IPS-NIHi7 (cell line): ENCODE measurements at regions not wholly inside any gene's neighbourhood (a gene's known extent, or its start where the extent isn't known, plus 50 kb on each side); places are given as distances from the start of the nearest gene placed in this dataset.
"Not testable (repeated sequence)": the region's sequence is repeated elsewhere in the genome, so short reads cannot be mapped to it uniquely, and the experiment has no call there.

ENCODE experiments used
- DNase-seq: peaks from one replicate; pipeline ENCODE4 v3.0.0; 2012; ENCODE audit warnings: mixed read lengths; ENCODE audit errors: extremely low spot score

DNA sequence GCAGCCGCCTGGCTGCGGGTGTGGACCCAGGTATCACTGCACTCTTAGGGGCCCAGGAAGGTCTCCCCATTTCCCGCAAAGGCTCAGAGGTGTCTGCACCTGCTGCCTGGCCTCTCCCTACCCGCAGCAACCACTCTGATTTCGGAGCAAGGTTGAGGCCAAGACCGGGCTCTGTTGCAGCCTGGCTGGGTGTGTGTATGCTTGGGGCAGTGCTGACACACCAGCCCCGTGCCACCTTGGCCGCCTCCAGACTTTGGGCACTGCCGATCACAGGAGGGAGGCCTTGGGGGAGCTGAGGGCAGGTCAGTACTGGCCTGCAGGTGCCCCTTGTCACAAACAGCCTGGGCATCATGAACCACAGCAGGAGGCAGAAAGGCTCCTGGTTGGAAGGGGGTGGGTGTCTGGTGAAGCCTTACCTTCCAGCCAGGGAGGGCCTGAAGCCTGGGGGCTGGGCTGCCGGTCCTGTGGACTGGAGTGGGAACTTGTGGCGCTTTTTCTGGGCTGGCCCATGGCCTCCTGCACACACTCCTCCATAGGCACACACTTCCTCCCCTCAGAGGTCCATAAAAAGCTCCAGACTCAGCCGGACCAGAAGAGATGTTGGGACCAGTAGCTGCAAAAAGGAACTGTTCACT lies 519.5 kb downstream of the RWDD3 start:
- DNase-seq, result no peak

DNA sequence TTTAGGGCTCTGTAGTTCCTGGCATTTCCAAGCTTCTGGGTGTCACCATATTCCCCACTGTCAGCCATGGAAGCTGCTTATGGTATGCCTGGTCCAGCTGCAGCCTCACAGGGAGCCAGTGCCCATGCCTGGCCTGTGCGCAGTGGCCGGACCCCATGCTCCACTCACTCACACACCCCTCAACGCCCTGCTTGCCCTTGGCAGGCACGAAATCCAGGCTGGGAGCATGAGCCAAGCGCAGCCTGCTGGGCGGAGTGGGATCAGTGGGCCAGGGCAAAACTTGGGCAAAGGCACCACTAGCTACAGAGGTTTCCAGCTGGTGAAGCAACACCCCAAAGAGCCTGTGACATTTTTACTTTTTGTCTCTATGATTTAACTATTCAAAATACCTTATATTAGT lies 520.4 kb downstream of the RWDD3 start:
- no peak for DNase-seq

DNA sequence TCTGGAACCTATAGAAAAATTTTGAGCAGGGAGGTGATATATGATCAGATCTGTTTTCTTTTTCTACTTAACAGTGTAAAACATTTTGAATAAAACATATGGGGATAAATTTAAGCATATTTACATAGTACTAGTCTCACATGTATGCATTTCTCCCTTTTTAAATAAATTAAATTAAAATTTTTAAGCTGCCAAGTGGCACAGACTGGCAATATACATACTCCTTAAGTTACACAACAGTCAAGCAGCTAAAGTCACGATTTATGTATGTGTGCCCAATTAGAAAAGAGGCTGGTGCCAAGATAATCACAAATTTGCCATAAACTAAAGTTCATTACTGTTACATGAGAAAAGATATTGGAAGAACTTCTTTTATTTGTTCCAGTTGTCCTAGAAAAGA lies 532.0 kb downstream of the RWDD3 start:
- DNase-seq, result no peak

DNA sequence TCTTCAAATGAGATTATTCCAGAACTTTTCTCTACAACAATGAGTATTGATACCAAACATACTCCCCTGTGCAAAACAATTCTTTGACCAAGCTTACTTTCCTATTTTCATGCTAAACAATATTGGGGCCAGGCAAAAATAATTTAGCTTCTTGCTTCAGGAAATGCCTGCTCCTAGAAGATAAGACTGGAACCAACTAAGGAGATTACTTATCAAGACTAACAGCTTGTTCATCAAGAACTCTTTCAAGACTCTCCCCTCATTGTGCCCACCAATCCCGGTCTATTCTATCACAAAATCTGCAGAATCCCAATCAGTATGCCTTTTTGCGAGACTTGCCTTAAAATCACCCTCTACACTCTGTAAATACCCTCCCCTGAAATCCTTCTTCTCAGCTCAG lies 536.6 kb downstream of the RWDD3 start:
- no peak for DNase-seq

DNA sequence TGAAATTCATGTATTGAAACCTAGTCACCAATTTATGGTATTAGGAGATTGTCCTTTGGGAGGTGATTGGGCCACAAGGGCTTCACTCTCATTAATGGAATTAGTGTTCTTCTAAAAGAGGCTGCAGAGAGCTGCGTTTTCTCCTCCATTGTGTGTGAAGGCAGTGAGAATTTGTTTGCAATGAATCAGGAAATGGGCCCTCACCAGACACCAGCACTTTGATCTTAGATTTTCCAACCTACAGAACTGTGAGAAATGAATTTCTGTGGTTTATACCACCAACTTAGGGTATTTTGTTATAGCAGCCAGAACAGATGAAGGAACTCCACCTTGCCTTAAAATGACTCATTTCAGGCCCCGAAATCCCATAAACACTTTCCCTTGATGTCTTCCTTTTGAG lies 544.2 kb downstream of the RWDD3 start:
- no peak for DNase-seq

DNA sequence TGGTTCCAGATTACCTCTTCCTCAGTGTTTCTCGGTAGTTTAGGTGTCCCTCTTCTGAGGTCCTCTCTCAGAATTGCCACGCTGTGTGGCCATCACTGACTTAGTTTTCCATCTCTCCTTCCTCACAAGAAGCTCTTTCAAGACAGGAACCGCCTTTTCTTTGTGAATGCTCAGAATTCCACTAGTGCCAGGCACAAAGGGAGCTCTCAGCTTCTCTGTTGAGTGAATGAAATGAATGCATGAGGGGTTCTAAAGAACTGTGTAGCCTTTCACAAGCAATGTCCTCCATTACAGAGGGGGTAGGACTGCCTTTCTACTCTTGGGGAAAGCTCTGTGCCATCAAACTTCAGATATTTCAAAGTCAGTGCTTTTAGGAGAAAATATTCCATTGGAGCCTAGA lies 546.8 kb downstream of the RWDD3 start:
- DNase-seq, result no peak

DNA sequence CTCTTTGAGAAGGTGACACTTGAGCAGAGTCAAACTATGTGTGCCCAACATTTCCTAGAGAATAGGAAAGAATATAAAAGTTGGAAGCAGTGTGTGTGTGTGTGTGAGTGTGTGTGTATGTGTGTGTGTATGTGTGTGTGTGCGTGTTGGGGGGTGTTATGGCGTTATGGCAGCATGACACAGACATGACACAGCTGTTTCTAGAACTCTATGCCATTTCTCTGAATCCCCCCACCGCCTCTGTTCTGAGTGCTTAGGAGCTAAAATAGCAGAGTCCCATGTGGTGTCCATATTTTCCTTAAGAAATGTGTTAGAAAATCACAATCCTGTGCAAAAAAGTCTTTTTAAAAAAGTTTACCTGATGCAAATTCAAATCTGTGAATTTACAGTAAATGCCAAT lies 556.1 kb downstream of the RWDD3 start:
- DNase-seq, result no peak

DNA sequence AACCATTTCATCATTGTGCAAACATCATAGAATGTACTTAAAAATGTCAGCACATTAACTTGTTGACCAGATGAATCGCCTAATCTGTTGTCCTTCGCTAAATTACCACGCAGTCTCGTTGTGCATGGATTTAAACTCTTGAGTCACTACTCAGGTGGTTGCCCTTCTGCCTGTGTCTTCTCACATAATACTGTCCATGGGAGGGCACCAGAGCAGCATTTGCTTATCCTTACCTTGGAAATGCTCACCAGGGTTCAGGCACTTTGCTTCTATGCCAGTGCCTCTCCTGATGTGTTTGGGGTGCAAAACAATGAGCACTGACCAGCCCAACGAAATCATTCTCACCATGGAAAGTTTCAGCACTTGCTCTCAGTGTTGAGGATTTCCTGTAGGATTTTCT lies 559.9 kb downstream of the RWDD3 start:
- DNase-seq, result peak; percentile 57

DNA sequence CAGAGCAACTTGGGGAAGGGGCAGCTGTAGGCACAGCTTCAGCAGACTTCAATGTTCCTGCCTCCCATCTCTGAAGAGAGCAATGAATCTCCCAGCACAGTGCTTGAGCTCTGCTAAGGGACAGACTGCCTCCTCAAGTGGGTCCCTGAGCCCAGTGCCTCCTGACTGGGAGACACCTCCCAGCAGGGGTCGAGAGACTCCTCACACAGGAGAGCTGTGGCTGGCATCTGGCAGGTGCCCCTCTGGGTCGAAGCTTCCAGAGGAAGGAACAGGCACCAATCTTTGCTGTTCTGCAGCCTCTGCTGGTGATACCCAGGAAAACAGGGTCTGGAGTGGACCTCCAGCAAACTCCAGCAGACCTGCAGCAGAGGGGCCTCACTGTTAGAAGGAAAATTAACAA lies 563.8 kb downstream of the RWDD3 start:
- not testable (repeated sequence) for DNase-seq

DNA sequence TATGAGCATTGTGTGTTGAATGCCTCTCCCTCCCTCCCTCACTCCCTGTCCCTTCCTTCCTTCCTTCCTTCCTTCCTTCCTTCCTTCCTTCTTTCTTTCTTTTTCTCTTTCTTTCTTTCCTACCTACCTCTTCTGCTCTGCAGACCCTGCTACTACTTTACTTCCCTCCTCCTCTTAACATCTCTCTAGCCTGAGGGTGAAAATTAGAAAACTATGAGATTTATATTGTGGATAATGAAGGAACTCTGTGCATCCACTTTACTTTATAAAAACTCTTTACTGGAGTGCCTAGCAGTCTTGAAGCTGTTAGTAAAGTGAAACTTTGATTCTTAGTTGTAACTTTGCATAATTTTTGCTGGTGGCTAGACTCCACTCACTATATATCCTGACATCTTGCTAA lies 572.2 kb downstream of the RWDD3 start:
- no peak for DNase-seq

DNA sequence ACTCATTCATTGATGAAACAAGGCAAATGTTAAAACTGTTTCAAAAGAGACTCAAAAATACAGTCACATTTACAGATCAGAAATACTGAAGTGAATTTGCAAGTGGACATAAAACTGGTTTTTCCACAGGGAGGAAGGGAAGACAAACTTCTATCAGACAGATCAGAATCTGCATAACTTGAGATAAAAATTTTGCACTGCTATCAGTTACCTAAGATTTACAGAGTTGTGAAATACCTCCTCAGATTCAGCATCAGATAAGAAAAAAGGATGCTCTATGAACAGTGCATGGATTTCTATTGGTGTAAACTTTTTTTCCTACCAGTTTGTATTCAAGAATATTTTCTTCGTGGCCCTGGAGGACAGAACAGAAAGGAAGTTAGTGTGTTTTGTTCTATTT lies 575.4 kb downstream of the RWDD3 start:
- no peak for DNase-seq

DNA sequence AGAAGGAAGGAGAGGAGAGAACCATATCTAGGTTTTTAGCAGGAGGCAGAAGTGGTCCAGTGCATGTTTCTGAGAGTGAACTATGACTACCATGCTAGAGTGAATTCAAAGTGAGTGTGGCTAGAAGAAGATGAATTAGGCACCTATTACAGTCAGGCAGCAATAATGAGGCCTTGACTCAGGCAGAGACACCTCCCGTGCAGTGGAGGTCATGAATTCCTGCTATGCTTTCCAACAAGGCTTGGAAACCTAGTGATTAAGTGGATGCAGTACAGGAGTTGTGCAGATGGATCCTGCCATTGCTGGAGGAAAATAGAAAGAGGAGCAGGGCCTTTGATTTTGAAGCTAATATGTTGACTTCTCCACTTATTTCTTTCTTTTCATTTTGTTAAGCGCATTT lies 581.5 kb downstream of the RWDD3 start:
- DNase-seq, result no peak

DNA sequence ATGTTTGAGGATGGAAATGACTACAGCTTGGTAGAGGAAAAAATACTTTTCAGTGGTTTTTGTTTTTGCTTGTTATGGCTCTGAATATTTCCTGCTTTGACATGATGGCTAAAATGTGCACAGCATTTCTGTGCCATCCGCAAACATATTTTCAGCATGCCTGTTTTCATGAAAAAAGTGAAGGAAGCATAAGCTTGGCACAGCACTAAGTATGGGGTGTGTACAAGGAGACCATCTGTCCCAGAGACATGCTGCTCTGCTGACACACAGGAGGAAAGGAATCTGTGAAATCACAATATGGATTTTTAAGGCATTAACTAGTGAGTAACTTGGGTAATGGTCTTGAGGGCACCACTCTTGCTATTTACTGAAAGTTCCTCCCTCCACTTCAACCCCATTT lies 595.5 kb downstream of the RWDD3 start:
- DNase-seq, result no peak

DNA sequence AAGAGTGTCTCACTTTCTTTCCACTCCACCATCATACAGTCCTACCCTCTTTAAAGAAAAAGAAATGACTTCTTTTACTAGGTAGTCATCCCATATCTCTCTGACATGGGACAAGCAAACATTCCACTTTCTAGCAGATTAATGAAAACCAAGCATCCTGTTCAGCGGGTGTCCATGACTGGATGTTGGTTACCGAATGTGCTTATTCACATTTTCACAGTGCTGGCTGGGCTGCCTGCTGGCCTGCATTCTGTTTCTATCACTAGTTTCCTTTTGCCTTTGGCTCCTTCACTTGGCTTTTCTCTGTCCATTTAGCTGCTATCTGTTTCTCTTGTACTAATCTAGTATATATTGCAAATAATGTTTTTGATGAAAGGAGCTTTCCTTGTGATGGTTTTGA lies 598.4 kb downstream of the RWDD3 start:
- no peak for DNase-seq

DNA sequence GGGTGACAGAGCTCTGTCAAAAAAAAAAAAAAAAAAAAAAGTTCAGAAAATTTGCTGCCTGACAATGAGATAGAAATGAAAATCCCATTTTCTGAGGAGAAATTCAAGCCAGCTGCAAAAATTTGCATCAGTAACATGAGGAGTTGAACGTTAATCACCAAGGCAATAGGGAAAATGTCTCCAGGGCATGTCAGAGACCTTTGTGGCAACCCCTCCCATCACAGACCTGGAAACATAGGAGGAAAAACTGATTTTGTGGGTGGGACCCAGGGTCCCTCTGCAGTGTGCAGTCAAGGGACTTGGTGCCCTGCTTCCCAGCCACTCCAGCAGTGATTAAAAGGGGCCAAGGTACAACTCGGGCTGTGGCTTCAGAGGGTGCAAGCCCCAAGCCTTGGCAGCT lies 615.4 kb downstream of the RWDD3 start:
- no peak for DNase-seq

DNA sequence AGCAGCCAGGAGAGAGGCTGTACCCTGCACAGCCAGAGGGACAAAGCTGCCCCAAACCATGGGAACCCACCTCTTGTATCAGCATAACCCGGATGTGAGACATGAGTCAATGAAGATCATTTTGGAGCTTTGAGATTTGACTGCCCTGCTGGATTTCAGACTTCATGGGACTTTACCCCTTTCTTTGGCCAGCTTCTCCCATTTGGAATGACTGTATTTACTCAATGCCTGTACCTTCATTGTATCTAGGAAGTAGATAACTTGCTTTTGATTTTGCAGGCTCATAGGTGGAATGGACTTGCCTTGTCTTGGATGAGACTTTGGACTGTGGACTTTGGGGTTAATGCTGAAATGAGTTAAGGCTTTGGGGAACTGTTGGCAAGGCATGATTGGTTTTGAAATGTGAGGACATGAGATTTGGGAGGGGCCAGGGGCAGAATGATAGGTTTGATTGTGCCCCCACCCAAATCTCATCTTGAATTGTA lies 616.2 kb downstream of the RWDD3 start:
- DNase-seq, result no peak

DNA sequence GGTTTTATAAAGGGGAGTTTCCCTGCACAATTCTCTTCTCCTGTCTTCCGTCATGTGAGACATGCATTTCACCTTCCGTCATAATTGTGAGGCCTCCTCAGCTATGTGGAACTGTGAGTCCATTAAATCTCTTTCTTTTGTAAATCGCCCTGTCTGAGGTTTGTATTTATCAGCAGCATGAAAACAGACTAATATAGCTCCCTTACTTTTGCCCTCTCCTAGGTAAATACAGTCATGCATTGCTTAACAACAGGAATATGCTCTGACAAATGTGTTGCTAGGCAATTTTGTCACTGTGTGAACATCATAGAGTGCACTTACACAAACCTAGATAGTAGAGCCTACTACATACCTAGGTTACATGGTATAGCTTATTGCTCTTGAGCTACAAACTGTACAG lies 616.8 kb downstream of the RWDD3 start:
- no peak for DNase-seq

DNA sequence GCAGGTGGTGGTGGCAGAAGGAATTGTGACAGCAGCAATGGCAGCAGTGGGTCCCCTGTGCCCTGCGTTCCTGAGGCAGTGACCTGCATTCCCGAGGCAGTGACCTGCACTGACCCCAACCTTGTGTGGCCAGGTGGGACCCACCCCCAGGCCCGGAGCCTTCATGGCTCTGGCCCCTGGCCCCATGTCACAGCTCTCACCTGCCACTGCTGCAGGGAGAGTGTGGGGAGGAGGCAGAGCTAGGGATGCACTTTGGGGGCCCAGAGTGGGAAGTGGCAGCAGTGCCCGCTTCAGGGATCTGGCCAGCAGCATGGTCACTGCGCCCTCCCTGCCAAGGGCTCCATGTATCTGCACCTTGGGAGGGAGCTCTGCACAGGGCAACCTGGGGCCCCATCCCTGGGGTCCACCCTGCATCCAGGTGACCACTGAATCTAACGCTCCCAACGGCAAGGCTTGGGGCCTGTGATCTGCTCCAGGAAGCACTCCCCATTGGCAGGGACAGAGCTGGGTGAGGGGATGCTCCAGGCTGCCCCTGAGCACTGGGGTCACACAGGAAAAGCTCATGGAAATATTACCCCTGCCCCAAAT lies 618.6 kb downstream of the RWDD3 start:
- no peak for DNase-seq

DNA sequence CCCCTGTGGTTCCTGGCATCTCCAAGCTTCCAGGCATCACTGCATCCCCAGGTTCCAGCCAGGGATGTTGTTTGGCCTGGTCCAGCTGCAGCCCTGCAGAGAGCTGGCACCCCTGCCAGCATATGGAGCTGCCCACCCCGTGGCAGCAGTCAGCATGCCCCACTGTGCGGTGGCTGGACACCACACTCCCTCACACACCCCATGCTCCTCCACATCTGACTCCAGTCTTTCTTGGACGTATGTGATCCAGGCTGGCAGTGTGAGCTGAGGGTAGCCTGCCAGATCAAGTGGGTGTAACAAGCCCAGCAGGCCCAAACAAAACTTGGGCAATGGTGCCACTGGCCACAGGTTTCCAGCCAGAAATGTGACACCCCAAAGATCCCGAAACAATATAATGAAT lies 620.4 kb downstream of the RWDD3 start:
- DNase-seq, result no peak

DNA sequence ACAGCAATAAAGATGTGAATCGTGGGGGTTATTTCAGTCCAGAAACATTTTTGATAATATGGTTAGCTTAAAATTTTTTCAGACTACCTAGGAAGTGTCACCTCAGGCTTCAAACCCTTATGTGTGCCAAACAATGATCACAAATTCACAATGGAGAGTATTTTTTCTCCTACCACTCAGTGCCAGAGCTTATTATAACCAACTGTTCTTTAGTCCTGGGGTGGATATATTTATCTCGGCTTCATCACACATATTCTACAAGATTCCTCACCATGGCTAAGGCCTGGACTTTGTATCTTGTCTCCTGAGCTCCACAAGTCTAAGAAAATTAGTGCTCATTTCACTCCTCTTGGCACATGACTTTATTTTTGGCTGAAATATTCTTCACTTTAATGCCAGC lies 629.1 kb downstream of the RWDD3 start:
- no peak for DNase-seq

DNA sequence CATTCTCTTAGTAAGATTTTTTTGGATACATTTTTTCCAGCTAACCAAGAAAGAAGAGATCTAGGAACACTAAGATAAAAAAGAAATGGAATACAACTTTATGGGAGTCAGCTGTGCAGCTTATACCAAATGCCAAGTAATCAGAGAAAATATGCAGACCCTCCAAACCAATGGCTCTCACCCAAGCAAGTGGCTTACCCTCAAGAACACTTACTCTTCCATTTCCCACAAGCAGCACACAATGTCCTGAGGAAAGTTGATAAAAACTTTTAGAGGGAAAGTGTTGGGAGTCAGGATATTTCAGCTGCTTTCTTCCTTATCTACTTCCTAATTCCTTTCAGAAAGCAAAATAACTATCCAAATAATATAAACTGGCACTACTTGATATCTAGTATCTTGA lies 631.8 kb downstream of the RWDD3 start:
- DNase-seq, result no peak

DNA sequence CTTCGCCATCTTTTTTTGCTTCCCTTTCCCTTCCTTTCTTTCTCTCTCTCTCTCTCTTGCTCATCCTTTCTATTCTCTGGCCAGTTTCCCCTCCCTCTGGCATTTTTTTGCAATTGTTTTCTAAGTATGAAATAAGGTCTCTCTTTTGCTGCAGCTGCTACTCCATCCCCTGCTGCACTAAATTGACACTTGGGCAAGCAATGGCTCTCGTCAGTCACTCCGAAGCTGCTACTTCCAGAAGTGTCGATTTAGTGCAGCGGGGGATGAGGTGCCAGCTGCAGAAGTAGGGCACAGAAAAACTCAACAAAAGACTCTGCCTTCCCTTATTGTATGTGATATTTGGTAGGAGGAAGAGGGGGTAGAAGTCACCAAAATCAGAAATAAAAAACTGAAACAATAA lies 642.3 kb downstream of the RWDD3 start:
- DNase-seq, result no peak

DNA sequence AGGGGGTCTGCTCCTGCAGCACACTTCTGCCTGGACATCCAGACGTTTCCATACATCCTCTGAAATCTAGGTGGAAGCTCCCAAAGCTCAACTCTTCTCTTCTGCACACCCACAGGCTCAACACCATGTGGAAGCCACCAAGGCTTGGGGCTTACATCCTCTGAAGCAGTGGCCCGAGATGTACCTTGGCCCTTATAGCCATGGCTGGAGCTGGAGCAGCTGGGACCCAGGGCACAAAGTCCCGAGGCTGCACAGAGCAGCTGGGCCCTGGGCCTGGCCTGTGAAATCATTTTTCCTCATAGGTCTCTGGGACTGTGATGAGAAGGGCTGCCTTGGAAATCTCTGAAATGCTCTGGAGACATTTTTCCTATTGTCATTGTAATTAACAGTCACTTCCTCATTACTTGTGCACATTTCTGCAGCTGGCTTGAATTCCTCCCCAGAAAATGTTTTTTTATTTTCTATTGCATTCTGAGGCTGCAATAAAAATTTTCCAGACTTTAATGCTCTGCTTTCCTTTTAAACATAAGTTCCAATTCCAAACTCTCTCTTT lies 645.6 kb downstream of the RWDD3 start:
- DNase-seq, result no peak

DNA sequence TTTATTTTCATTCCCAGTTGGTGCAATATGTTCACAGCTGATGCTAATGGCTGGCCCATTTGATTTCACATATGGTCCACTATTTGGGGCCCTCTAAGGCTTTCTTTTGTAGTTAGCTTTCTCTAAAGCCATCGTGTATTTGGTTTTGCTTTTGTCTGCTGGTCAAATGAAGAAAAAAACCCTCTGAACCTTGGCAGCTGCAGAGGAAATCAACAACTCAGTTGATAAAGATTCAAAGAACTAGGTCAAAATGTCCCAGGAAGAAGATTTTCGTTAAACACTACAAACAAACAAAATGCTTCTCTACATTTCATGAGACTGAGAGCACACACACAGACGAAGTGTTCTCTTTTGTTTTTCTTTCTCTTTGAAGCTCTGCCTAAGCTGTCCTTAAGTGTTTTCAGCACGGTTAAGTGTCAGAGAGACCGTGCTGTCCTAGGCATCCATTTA lies 655.0 kb downstream of the RWDD3 start:
- peak; percentile 8 for DNase-seq
